Activated T-cell treated with anti-CD3 and anti-CD28 coated beads for 48 hours (primary cell): ENCODE measurements at regions not wholly inside any gene's neighbourhood (a gene's known extent, or its start where the extent isn't known, plus 50 kb on each side); places are given as distances from the start of the nearest gene placed in this dataset.
A peak's percentile ranks its signal among the peaks of the same experiment; 100 is the strongest.

Experiments used
- DNase-seq: peaks from one replicate; pipeline ENCODE4 v3.0.0-alpha.2; 2020; ENCODE audit warnings: low read depth

- DNase-seq = no peak
These were observed 136.1 kb upstream of the SNX19 start for GRCh38 chr11:131052367-131052766.

DNA sequence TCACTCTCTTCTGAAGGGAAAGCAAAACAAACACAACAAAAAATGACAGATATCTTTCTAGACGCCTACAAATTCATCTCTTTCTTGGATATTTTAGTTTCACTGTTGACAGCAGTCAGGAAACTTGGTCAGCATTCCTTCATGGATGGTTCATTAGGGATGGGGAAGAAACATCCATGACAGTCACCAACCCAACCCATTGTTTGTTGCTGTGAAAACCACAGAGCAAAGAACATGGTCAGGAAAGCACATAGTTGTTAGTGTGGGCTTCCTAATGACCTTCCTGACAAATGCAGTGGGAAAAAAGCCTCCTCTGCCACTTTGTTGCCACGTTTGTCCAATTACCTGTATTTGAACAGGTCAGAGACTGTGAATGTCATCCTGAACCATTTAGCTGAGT, 139.8 kb upstream of the SNX19 start:
- no peak for DNase-seq

GRCh38 chr11:131063638-131064037, 147.4 kb upstream of the SNX19 start:
- DNase-seq = no peak

DNA sequence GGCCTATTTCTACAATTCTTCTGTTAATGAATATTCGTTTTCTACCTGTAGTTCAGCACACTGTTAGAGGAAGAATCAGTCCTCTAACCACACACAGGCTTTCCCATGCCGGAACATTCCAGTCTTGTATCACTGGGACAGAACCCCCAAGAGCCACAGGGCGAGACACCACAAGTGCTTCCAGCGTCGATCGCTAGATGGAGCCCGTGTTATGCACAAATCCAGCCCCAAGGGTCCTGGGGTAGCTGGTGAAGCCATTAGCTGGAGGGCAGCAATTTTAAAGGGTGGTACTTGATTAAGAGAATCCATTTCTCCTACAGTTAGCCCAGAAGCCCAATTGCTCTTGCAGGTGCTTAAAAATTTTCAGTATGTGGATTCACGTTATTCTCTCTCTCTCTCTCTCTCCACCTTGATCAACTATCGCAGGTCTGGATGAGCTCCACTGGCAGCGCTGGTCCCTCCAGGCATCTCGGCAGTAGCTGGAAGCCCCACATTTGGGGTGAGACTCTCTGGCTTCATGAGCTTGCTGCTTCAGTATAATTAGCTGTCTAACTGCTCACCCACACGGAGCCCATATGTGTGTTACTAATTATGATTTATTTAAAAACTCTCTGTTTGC, 148.2 kb upstream of the SNX19 start:
- DNase-seq = peak; percentile 17

DNA sequence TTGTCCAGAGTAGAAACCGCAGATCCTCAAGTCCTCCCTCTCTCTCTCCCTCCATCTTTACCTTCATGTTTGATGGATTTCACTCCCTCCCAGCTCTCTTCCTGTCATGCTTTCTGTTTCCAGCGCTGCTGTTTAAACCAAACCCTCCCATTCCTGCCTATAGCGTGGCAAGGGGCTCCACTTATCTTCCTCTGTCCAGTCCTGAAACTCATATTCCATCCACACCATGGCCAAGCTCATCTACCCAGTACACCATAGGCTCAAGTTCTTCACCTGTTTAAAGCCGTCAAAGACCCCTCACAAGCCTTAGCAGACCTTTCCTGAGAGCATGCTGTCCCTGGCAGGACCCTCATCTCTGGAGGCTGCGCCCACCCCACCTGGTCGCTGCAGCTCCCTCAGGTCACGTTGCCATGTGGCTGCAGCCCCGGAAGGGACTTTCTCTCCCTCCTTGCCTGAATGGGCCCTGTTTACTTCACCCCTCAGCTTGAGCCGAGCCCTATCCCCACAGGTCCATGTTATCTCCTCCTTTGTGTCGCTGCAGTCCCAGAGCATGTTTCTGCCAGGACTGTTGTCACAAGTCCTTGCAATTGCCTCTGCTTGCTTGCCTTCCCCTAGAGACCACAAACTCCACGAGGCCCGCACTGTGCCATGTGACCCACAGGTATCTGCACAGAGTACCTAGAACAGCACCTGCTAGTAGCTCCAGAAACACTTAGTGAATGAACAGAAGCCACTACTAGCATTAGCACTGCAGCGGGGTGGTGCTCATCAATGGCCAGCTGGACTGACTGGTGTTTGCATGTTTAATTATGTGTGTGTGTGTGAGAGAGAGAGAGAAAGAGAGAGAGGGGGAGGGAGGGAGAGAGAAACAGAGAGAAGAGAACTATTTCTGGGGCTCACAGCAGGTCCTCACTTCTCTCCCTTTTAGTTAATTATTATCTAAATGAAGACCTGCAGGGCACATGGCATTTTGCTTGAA, 149.4 kb upstream of the SNX19 start:
- DNase-seq = no peak

DNA sequence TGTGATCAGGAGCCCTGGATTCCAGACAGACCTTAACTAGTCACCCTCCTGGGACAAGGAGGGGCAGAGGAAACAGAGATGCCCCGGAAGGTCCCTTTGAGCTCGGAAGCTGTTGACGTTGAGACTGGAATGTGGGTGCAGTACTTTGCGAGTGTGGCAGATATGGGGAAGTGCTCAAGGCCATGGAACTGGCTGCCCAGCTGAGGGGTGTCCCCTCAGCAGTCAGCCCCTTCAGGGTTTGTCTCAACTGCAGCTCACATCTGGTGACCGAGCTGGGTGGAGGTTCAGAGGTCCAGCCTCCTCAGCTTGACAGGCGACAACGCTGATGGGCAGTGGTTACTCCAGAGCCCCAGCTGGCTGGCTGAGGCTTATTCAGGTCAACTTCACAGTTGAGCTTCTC, 150.3 kb upstream of the SNX19 start:
- no peak for DNase-seq

DNA sequence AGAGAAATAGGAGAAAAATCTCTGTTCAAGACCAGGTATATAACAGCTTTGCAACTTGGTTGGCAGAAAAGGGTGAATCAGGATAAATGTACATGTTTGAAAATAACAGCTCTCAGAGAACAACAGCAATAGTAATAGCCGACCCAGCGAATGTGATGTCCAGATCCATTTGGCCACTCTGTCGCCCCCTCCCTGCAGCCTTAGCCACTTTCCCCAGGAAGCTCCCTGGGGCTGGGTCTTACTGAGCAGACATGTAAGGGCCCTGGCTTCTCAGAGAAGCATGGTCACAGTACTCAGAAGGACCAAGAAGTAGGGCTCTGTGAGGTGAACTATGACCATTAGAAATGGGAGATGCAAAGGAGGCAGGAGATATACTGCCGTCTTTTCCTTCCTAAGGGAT, 154.1 kb upstream of the SNX19 start:
- DNase-seq = no peak

GRCh38 chr11:131073167-131073566, 156.9 kb upstream of the SNX19 start:
- DNase-seq = no peak

DNA sequence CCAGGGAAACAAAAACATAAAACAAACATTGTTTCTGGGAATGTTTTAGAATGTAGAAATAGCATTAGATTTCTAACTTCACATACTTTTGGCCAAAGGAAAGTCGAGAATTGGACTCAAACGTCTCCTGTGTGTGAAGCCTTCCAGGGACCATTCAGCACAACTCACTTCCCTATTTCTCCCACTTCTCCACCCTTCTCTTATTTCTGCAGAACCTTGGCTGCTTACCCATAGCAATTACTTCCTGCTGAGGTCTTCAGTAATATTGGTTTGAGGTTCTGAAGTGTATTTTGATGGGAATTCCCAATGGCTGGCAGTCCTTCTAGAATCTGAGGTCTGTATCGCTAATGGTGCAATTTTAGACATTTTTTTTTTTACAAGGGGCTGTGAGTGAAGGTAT, 158.3 kb upstream of the SNX19 start:
- DNase-seq = no peak

- no peak for DNase-seq
These were observed 161.1 kb upstream of the SNX19 start for GRCh38 chr11:131077340-131077739.

DNA sequence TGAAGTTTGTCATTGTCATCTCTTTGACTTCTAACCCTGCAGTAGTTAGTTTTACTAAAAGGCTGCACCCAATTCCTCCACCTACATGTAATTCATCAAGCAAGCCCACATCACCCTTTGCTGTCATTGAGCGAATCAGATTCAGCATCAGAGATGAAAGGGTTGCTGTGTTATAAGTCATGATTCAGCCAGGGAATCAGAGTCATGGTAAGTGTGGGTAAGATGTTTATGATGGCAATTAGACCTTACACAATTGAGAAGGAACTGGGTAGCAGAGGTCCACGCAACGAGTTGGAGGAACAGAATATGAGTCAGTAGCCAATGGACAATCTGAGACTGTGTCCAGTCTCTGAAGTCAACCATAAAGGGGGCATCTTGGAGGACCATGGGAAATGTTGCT, 162.8 kb upstream of the SNX19 start:
- no peak for DNase-seq

- DNase-seq = no peak
These were observed 173.5 kb upstream of the SNX19 start for GRCh38 chr11:131089727-131090245.

DNA sequence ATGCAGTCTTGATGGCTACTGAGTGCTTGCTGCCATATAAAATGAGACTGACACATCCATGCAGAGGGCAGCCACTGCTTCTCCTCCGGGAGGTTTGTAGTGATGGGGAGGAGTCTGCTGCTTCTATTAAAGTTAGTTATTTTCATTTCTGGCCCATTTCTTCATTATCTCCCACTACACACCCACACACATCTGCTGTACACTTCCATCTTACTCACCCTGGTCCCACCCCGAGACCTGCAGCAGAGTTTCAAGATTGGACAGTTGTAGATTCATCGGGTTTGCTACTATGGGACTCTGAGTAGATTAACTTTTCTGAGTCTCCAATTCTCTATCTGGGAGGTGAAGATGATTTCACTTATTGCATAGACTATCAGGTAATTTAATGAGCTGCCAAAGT, 176.2 kb upstream of the SNX19 start:
- no peak for DNase-seq

- DNase-seq = no peak
These were observed 178.5 kb upstream of the SNX19 start for GRCh38 chr11:131094827-131095226.

DNA sequence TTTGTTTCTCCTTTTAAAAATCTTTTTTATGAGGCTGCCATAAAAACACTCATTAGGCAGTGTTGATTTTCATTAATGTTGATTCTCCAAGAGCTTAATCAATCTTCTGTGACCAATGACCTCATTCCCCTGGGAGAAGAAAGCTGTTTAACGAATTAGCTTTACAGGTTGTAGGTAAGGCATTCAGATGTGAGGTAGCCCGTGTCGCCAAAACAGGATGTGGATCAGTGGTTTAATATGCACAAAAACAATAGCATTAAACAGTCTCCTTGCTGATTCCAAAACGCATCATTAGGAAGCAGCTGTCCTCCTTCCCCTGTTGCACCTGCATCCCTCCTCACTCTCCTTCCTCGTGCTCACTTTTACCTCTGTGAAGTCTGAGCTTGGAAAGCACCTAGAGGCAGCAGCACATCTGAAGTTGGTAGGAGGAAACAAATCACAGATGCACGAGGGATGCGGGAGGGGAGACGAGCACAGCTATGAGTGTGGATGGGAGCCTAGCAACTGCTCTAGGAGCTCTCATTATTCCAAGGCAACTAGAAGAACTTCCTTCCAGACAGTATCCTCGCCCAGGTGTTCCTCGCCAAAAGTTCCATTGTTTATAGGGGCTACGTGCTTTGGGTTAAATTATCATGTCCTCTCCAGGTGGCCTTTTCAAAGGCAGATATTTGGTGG, 179.4 kb upstream of the SNX19 start:
- DNase-seq = no peak

- no peak for DNase-seq
These were observed 182.7 kb upstream of the SNX19 start for GRCh38 chr11:131099013-131099412.

- DNase-seq = no peak
These were observed 183.5 kb upstream of the SNX19 start for GRCh38 chr11:131099746-131100145.

- DNase-seq = no peak
These were observed 192.5 kb upstream of the SNX19 start for GRCh38 chr11:131108760-131109159.

GRCh38 chr11:131109257-131109656, 193.0 kb upstream of the SNX19 start:
- no peak for DNase-seq

- no peak for DNase-seq
These were observed 193.5 kb upstream of the SNX19 start for GRCh38 chr11:131109790-131110189.

GRCh38 chr11:131111775-131112174, 195.5 kb upstream of the SNX19 start:
- no peak for DNase-seq

DNA sequence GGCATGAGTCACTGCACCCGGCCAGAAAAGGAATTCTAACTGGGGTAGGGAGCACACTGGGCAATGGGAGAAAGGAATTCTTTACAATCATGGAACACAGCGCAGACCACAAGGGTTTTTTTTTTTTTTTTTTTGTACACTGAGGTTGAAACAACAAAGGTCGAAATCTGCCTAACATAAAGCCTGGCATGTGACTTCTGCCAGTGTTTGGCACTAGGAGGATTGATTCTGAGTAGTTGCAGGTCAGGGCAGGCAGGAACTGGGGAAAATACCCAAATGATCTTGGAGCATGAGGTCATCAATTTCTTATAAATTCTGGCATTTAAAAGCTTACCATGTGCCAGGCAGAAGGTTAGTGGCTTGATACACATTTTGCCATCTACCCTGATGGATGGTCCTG, 202.0 kb upstream of the SNX19 start:
- DNase-seq = no peak
